HCT116 (cell line): ENCODE measurements at regions not wholly inside any gene's neighbourhood (a gene's known extent, or its start where the extent isn't known, plus 50 kb on each side); places are given as distances from the start of the nearest gene placed in this dataset.

Experiments used
- ATAC-seq: fragments of 200-7000 bp; cut with Tn5 transposase; 2 replicates; pipeline ENCODE4 v1.9.1; 2020; ENCODE audit warnings: mild to moderate bottlenecking, moderate library complexity
- BruUV-seq: library from RNA; stranded (reverse); fragments of 400-500 nt; replicated peaks from 2 replicates; lab custom pipeline; 2021; lab: Mats Ljungman, UMichigan
- CTCF ChIA-PET: fragments of 300-600 bp; sonication (Branson Sonifier 250); formaldehyde crosslinking; loops from one replicate; lab custom pipeline; 2021; ENCODE audit warnings: antibody characterized with exemption; lab: Charles Lee
- POLR2A ChIA-PET: fragments of 300-600, 350-600 bp; sonication (Branson Sonifier 250); formaldehyde crosslinking; loops from one replicate; lab custom pipeline; 2021; ENCODE audit warnings: antibody characterized with exemption; lab: Charles Lee
- RAD21 ChIA-PET, 2 experiments: fragments of 300-600 bp; sonication (Branson Sonifier 250); formaldehyde crosslinking; loops; one replicate each; lab custom pipeline; 2023; ENCODE audit warnings: low total read pairs in 2 of 2; ENCODE audit not compliant: uncharacterized antibody in 2 of 2, unreplicated experiment in 2 of 2, low non-redundant PET in 1 of 2; lab: Charles Lee
- DNase-seq: peaks from one replicate; pipeline ENCODE4 v3.0.0-alpha.2; 2010; ENCODE audit warnings: low read depth, low spot score
- H2AFZ ChIP-seq: fragments of 200-600 bp; shearing (Covaris generic), sonication (generic); 2 replicates; pipeline ENCODE4 v1.6.1; 2017; ENCODE audit warnings: low read depth, mixed run types, mixed read lengths, antibody characterized with exemption, low read length; ENCODE audit not compliant: poor library complexity, severe bottlenecking
- H3K27ac ChIP-seq: 2 replicates; pipeline ENCODE4 v1.5.1; 2012; ENCODE audit warnings: low read depth, low read length
- H3K27me3 ChIP-seq: fragments of 200-600 bp; sonication (generic); 2 replicates; pipeline ENCODE4 v1.6.1; 2016; ENCODE audit warnings: mixed run types, low read length, mixed read lengths; ENCODE audit not compliant: insufficient read depth
- H3K36me3 ChIP-seq, 2 experiments: fragments of 200-500 bp in 1 of 2; fragments of 200-600 bp in 1 of 2; sonication (Bioruptor generic) in 1 of 2; sonication (generic) in 1 of 2; 2 replicates each; pipeline versions ENCODE4 v1.5.1 to v1.6.1; 2014 to 2016; ENCODE audit warnings: low read length in 2 of 2, inconsistent platforms in 1 of 2, mixed read lengths in 1 of 2, mixed run types in 1 of 2; ENCODE audit not compliant: insufficient read depth in 2 of 2, control insufficient read depth in 1 of 2
- H3K4me1 ChIP-seq, 2 experiments: fragments of 200-600 bp in 1 of 2; sonication (generic) in 1 of 2; 2 replicates each; pipeline versions ENCODE4 v1.5.1 to v1.6.1; 2012 to 2017; ENCODE audit warnings: low read length in 2 of 2, inconsistent platforms in 1 of 2, mild to moderate bottlenecking in 1 of 2, mixed read lengths in 1 of 2, mixed run types in 1 of 2, moderate library complexity in 1 of 2; ENCODE audit not compliant: insufficient read depth in 2 of 2, control insufficient read depth in 1 of 2
- H3K4me2 ChIP-seq: fragments of 200-600 bp; sonication (generic); 2 replicates; pipeline ENCODE4 v1.6.1; 2017; ENCODE audit warnings: mixed run types, low read length, mixed read lengths
- H3K4me3 ChIP-seq, 2 experiments: fragments of 200-600 bp in 1 of 2; sonication (generic) in 1 of 2; replicated peaks in 1 of 2; 2 replicates each; pipeline ENCODE4 v1.5.1; 2011 to 2016; ENCODE audit warnings: low read length in 2 of 2, control low read depth in 1 of 2, low read depth in 1 of 2, mild to moderate bottlenecking in 1 of 2, mixed read lengths in 1 of 2, mixed run types in 1 of 2
- H3K79me2 ChIP-seq: fragments of 200-600 bp; sonication (generic); 2 replicates; pipeline ENCODE4 v1.6.1; 2017; ENCODE audit warnings: mild to moderate bottlenecking, mixed run types, low read length, moderate library complexity, mixed read lengths; ENCODE audit not compliant: insufficient read depth
- H3K9ac ChIP-seq: fragments of 200-600 bp; sonication (generic); 2 replicates; pipeline ENCODE4 v1.6.1; 2016; ENCODE audit warnings: low read length, mixed read lengths
- H3K9me2 ChIP-seq: fragments of 200-600 bp; sonication (generic), shearing (Covaris generic); 2 replicates; pipeline ENCODE4 v1.6.1; 2017; ENCODE audit warnings: mixed run types, mild to moderate bottlenecking, moderate library complexity; ENCODE audit not compliant: insufficient read depth
- H3K9me3 ChIP-seq, 2 experiments: fragments of 200-500 bp in 1 of 2; fragments of 200-600 bp in 1 of 2; sonication (Bioruptor generic) in 1 of 2; sonication (generic) in 1 of 2; 2 replicates each; pipeline ENCODE4 v1.6.1; 2014 to 2017; ENCODE audit warnings: low read length in 2 of 2, mixed read lengths in 2 of 2, inconsistent platforms in 1 of 2, low read depth in 1 of 2, mild to moderate bottlenecking in 1 of 2, mixed run types in 1 of 2, moderate library complexity in 1 of 2; ENCODE audit not compliant: control insufficient read depth in 1 of 2, insufficient read depth in 1 of 2
- H4K20me1 ChIP-seq: fragments of 200-600 bp; sonication (generic), shearing (Covaris generic); 2 replicates; pipeline ENCODE4 v1.6.1; 2017; ENCODE audit warnings: mixed run types, mild to moderate bottlenecking, moderate library complexity; ENCODE audit not compliant: insufficient read depth
- CBX3 ChIP-seq: IDR thresholded peaks from 2 replicates; pipeline ENCODE4 v1.6.1; 2012; ENCODE audit warnings: low read depth
- CTCF ChIP-seq, 3 experiments: fragments of 200-600 bp in 1 of 3; sonication (generic) in 1 of 3; IDR thresholded peaks in 2 of 3; conservative IDR thresholded peaks in 1 of 3; 2 replicates each; pipeline ENCODE4 v1.5.1; 2012 to 2017; ENCODE audit warnings: low read depth in 2 of 3, low read length in 2 of 3, antibody characterized with exemption in 1 of 3, borderline replicate concordance in 1 of 3, control low read depth in 1 of 3, mild to moderate bottlenecking in 1 of 3, mixed read lengths in 1 of 3, mixed run types in 1 of 3, moderate library complexity in 1 of 3; ENCODE audit not compliant: insufficient read depth in 1 of 3
- ELF1 ChIP-seq: IDR thresholded peaks from 2 replicates; pipeline ENCODE4 v1.6.1; 2012; ENCODE audit warnings: low read depth, borderline replicate concordance
- FOSL1 ChIP-seq: IDR thresholded peaks from 2 replicates; pipeline ENCODE4 v1.6.1; 2012; ENCODE audit warnings: low read depth
- JUND ChIP-seq: IDR thresholded peaks from 2 replicates; pipeline ENCODE4 v1.6.1; 2012
- MAX ChIP-seq: IDR thresholded peaks from 2 replicates; pipeline ENCODE4 v1.6.1; 2012
- POLR2A ChIP-seq: IDR thresholded peaks from 2 replicates; pipeline ENCODE4 v1.7.0; 2011; ENCODE audit warnings: borderline replicate concordance; ENCODE audit not compliant: insufficient read depth, insufficient read length; ENCODE audit errors: extremely low read depth
- POLR2AphosphoS5 ChIP-seq: IDR thresholded peaks from 2 replicates; pipeline ENCODE4 v1.6.1; 2011; ENCODE audit warnings: mild to moderate bottlenecking, low read depth, low read length, moderate library complexity
- RAD21 ChIP-seq: IDR thresholded peaks from 2 replicates; pipeline ENCODE4 v1.6.1; 2012; ENCODE audit warnings: low read depth, mild to moderate bottlenecking
- SP1 ChIP-seq: IDR thresholded peaks from 2 replicates; pipeline ENCODE4 v1.6.1; 2012; ENCODE audit warnings: low read depth
- TCF7L2 ChIP-seq: IDR thresholded peaks from 2 replicates; pipeline ENCODE4 v1.7.0; 2011; ENCODE audit warnings: borderline replicate concordance, inconsistent platforms; ENCODE audit not compliant: insufficient read depth, insufficient read length; ENCODE audit errors: extremely low read depth
- YY1 ChIP-seq: IDR thresholded peaks from 2 replicates; pipeline ENCODE4 v1.6.1; 2011; ENCODE audit warnings: low read length, low read depth, moderate library complexity, mild to moderate bottlenecking; ENCODE audit not compliant: insufficient replicate concordance; ENCODE audit errors: extremely low read depth
- ZBTB33 ChIP-seq: IDR thresholded peaks from 2 replicates; pipeline ENCODE4 v1.6.1; 2011; ENCODE audit warnings: mild to moderate bottlenecking, low read length, moderate library complexity; ENCODE audit not compliant: insufficient replicate concordance; ENCODE audit errors: extremely low read depth
- ZFX ChIP-seq: fragments of 450-650 bp; IDR thresholded peaks from 2 replicates; pipeline ENCODE4 v1.6.1; 2017
- ZNF274 ChIP-seq: fragments of 200-500 bp; sonication (Bioruptor generic); IDR thresholded peaks from 2 replicates; pipeline ENCODE4 v1.6.1; 2014; ENCODE audit warnings: mild to moderate bottlenecking, low read depth, low read length, inconsistent platforms
- intact Hi-C: fragments of 100-400 bp; cut with micrococcal nuclease; formaldehyde crosslinking; loops from 2 replicates; pipeline ENCODE4 v1.10.0; 2022

- H3K9ac ChIP-seq, result no peak overlapping the region
- no peaks in the 10 kb centered on the region for H3K36me3 ChIP-seq
- ChIA-PET CTCF (no interaction called here), RAD21 (no interaction called here), POLR2A (no interaction called here)
- ATAC-seq (no peak), DNase-seq (no peak)
- H3K79me2 ChIP-seq, result no peaks in the 10 kb centered on the region
- H3K9me3 ChIP-seq, result peaks cover 0 to 12% of the 10 kb centered on the region in 2 experiments; a peak in 2 of 4 replicates
- H2AFZ ChIP-seq, result no peak overlapping the region
- intact Hi-C loops, result no loop called here
- no peaks in the 10 kb centered on the region for H3K4me1 ChIP-seq
- H3K4me3 ChIP-seq, result no peak overlapping the region
- H3K27ac ChIP-seq, result no peak overlapping the region
- TF ChIP-seq ZBTB33 (no peak), SP1 (no peak), CTCF (IDR thresholded peaks at IDR 0.05 in 2 of 3, conservative IDR thresholded peaks at IDR 0.05 in 1 of 3; ENCODE audit: borderline replicate concordance in 1 of 3, insufficient read depth in 1 of 3, low read depth in 2 of 3, low read length in 2 of 3) (no peak), POLR2AphosphoS5 (no peak), YY1 (no peak), ELF1 (no peak), FOSL1 (no peak), MAX (no peak), ZNF274 (no peak), RAD21 (no peak), TCF7L2 (no peak), ZFX (no peak), POLR2A (no peak), CBX3 (no peak), JUND (no peak)
- BruUV-seq, result no TSS peak
- H3K4me2 ChIP-seq, result no peak overlapping the region
- H3K27me3 ChIP-seq, result no peaks in the 10 kb centered on the region
- no peaks in the 10 kb centered on the region for H3K9me2 ChIP-seq
- H4K20me1 ChIP-seq, result no peaks in the 10 kb centered on the region
Measured at GRCh38 chr18:34094148-34094547, 130.6 kb downstream of the NOL4 start.
